OCI-LY7 (cell line): ENCODE measurements at regions not wholly inside any gene's neighbourhood (a gene's known extent, or its start where the extent isn't known, plus 50 kb on each side); places are given as distances from the start of the nearest gene placed in this dataset.

ENCODE experiments used
- BruUV-seq: library from RNA; stranded (reverse); fragments of 400-500 nt; replicated peaks from 2 replicates; lab custom pipeline; 2021; lab: Mats Ljungman, UMichigan
- CTCF ChIA-PET: fragments of 300-600 bp; sonication (Branson Sonifier 250); formaldehyde crosslinking; loops from one replicate; lab custom pipeline; 2022; ENCODE audit warnings: antibody characterized with exemption; ENCODE audit not compliant: unreplicated experiment; lab: Charles Lee
- POLR2A ChIA-PET: fragments of 300-600 bp; sonication (Branson Sonifier 250); formaldehyde crosslinking; loops from one replicate; lab custom pipeline; 2022; ENCODE audit warnings: antibody characterized with exemption; lab: Charles Lee
- DNase-seq: peaks from one replicate; pipeline ENCODE4 v3.0.0-alpha.2; 2015; ENCODE audit warnings: low spot score
- H2AFZ ChIP-seq: fragments of 200-600 bp; sonication (generic), shearing (Covaris generic); 2 replicates; pipeline ENCODE4 v1.6.1; 2014; ENCODE audit warnings: mild to moderate bottlenecking, antibody characterized with exemption, low read length, moderate library complexity
- H3K27ac ChIP-seq: fragments of 200-600 bp; sonication (generic); 2 replicates; pipeline ENCODE4 v1.5.1; 2014; ENCODE audit warnings: mixed run types, low read depth, mild to moderate bottlenecking, moderate library complexity, low read length, inconsistent platforms; ENCODE audit not compliant: poor library complexity, severe bottlenecking
- H3K36me3 ChIP-seq: fragments of 200-600 bp; sonication (generic); 2 replicates; pipeline ENCODE4 v1.6.1; 2014; ENCODE audit warnings: mild to moderate bottlenecking, antibody characterized with exemption, low read length, moderate library complexity, mixed read lengths; ENCODE audit not compliant: insufficient read depth
- H3K4me1 ChIP-seq: fragments of 200-600 bp; sonication (generic); 2 replicates; pipeline ENCODE4 v1.5.1; 2014; ENCODE audit warnings: mild to moderate bottlenecking, low read length; ENCODE audit not compliant: insufficient read depth, poor library complexity, severe bottlenecking
- H3K4me2 ChIP-seq: fragments of 200-600 bp; sonication (generic); 2 replicates; pipeline ENCODE4 v1.6.1; 2014; ENCODE audit warnings: mild to moderate bottlenecking, low read length
- H3K4me3 ChIP-seq: fragments of 200-600 bp; sonication (generic); 2 replicates; pipeline ENCODE4 v1.5.1; 2014; ENCODE audit warnings: mild to moderate bottlenecking, low read depth, low read length; ENCODE audit not compliant: poor library complexity, severe bottlenecking
- H3K79me2 ChIP-seq: fragments of 200-600 bp; sonication (generic); 2 replicates; pipeline ENCODE4 v1.6.1; 2016; ENCODE audit warnings: low read depth, mild to moderate bottlenecking, low read length, moderate library complexity, mixed read lengths; ENCODE audit not compliant: insufficient read depth
- H3K9me2 ChIP-seq: fragments of 200-600 bp; sonication (generic); 2 replicates; pipeline ENCODE4 v1.6.1; 2016; ENCODE audit warnings: mild to moderate bottlenecking, low read length, mixed read lengths; ENCODE audit not compliant: insufficient read depth
- H3K9me3 ChIP-seq: fragments of 200-600 bp; sonication (generic); 2 replicates; pipeline ENCODE4 v1.6.1; 2014; ENCODE audit warnings: mild to moderate bottlenecking, mixed run types, low read length, mixed read lengths
- H4K20me1 ChIP-seq: fragments of 200-600 bp; sonication (generic); 2 replicates; pipeline ENCODE4 v1.6.1; 2014; ENCODE audit warnings: mild to moderate bottlenecking, antibody characterized with exemption, low read length, moderate library complexity, mixed read lengths; ENCODE audit not compliant: insufficient read depth
- EZH2phosphoT487 ChIP-seq: fragments of 200-600 bp; sonication (generic); IDR thresholded peaks from 2 replicates; pipeline ENCODE4 v1.6.1; 2018; ENCODE audit warnings: low read depth, borderline replicate concordance, mild to moderate bottlenecking, mixed run types, antibody characterized with exemption, low read length, moderate library complexity, mixed read lengths
- intact Hi-C: fragments of 100-400 bp; cut with micrococcal nuclease; formaldehyde crosslinking; loops from one replicate; pipeline ENCODE4 v1.10.0; 2022; ENCODE audit not compliant: unreplicated experiment
- TF ChIP-seq, protein P1 (sequence below): fragments of 200-600 bp; sonication (generic); conservative IDR thresholded peaks from 2 replicates; pipeline ENCODE4 v1.5.1; 2014; ENCODE audit warnings: mild to moderate bottlenecking, antibody characterized with exemption, low read length, moderate library complexity, mixed read lengths

DNA sequence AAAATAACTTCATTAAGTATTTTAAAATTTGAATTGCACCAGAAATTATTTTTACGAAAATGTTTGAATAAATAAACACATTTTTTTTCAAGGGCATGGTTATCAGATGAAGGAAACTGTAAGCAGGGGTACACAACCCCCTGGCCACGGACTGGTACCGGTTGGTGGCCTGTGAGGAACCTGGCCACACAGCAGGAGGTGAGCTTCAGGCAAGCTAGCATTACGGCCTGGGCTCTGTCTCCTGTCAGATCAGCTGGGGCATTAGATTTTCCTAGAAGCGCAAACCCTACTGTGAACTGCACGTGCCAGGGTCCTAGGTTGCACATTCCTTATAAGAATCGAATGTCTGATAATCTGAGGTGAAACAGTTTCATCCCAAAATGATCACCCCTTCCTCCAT, 1499.7 kb upstream of the AGA start:
- H3K79me2 ChIP-seq: no peaks in the 10 kb centered on the region
- no peak overlapping the region for H3K4me3 ChIP-seq
- H3K36me3 ChIP-seq: no peaks in the 10 kb centered on the region
- POLR2A ChIA-PET: no interaction called here
- TF ChIP-seq, protein P1, sequence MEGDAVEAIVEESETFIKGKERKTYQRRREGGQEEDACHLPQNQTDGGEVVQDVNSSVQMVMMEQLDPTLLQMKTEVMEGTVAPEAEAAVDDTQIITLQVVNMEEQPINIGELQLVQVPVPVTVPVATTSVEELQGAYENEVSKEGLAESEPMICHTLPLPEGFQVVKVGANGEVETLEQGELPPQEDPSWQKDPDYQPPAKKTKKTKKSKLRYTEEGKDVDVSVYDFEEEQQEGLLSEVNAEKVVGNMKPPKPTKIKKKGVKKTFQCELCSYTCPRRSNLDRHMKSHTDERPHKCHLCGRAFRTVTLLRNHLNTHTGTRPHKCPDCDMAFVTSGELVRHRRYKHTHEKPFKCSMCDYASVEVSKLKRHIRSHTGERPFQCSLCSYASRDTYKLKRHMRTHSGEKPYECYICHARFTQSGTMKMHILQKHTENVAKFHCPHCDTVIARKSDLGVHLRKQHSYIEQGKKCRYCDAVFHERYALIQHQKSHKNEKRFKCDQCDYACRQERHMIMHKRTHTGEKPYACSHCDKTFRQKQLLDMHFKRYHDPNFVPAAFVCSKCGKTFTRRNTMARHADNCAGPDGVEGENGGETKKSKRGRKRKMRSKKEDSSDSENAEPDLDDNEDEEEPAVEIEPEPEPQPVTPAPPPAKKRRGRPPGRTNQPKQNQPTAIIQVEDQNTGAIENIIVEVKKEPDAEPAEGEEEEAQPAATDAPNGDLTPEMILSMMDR: no peak
- TF ChIP-seq EZH2phosphoT487: no peak
- H3K9me2 ChIP-seq: no peaks in the 10 kb centered on the region
- H2AFZ ChIP-seq: no peak overlapping the region
- H3K27ac ChIP-seq: no peak overlapping the region
- intact Hi-C loops: no loop called here
- CTCF ChIA-PET: no interaction called here
- no TSS peak for BruUV-seq
- no peaks in the 10 kb centered on the region for H3K4me1 ChIP-seq
- H3K4me2 ChIP-seq: no peak overlapping the region
- H3K9me3 ChIP-seq: no peaks in the 10 kb centered on the region
- DNase-seq: no peak
- no peaks in the 10 kb centered on the region for H4K20me1 ChIP-seq

DNA sequence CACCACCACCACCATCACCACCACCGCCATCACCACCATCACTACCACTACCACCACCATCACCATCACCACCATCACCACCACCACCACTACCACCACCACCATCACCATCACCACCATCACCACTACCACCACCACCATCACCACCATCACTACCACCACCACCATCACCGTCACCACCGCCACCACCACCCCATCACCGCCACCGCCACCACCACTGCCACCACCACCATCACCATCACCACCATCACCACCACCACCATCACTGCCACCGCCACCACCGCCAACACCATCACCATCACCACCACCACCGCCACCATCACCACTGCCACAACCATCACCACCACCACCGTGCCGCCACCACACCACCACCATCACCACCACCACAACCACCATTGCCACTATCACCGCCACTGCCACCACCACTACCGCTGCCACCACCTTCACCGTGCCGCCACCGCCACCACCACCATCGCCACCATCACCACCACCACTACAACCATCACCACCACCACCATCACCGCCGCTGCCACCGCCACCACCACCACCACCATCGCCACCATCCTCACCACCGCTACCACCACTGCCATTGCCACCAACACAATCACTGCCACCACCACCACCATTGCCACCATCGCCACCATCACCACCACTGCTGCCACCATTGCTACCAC, 1511.3 kb upstream of the AGA start:
- intact Hi-C loops: no loop called here
- H3K9me3 ChIP-seq: 0 out of 2 replicates have a peak, but pooled peaks cover 7% of the 10 kb centered on the region
- no TSS peak for BruUV-seq
- no peak overlapping the region for H3K4me3 ChIP-seq
- no peaks in the 10 kb centered on the region for H3K4me1 ChIP-seq
- POLR2A ChIA-PET: no interaction called here
- no peaks in the 10 kb centered on the region for H4K20me1 ChIP-seq
- no peaks in the 10 kb centered on the region for H3K36me3 ChIP-seq
- H3K79me2 ChIP-seq: no peaks in the 10 kb centered on the region
- H3K9me2 ChIP-seq: no peaks in the 10 kb centered on the region; the same call in 1 of the 2 replicates
- H3K27ac ChIP-seq: no peak overlapping the region
- no peak for DNase-seq
- TF ChIP-seq, protein P1: no peak
- no peak for TF ChIP-seq EZH2phosphoT487
- H2AFZ ChIP-seq: no peak overlapping the region
- H3K4me2 ChIP-seq: no peak overlapping the region
- CTCF ChIA-PET: no interaction called here

DNA sequence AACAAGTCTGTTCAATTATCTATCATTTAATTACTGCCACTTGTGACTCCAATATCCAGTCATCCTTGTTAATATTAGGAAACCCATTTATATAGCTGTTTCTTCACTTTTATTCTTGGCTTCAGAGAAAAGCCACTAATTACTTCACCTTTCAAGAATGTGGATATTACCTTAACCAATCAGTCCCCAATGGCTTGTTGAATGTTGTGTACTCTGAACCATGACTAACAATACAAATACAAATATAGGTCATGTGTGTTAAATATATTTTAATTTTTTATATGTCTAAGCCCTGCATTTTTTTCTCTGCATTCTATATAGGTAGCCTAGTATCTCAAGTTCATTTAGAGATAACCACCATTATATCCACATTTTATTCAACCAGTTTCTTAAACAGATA, 1513.4 kb upstream of the AGA start:
- ChIA-PET POLR2A (interaction anchor here (0.6 kb wide), 1 partner anchor 274 kb away, joined by 3 read pairs; no protein-coding TSS in a partner anchor), CTCF (no interaction called here)
- intact Hi-C loops: no loop called here
- H3K4me3 ChIP-seq: no peak overlapping the region
- no peak for DNase-seq
- H3K9me3 ChIP-seq: 0 out of 2 replicates have a peak, but pooled peaks cover 12% of the 10 kb centered on the region
- H3K79me2 ChIP-seq: no peaks in the 10 kb centered on the region
- no peaks in the 10 kb centered on the region; the same call in 1 of the 2 replicates for H3K9me2 ChIP-seq
- no peaks in the 10 kb centered on the region for H3K4me1 ChIP-seq
- no peak overlapping the region for H3K4me2 ChIP-seq
- BruUV-seq: no TSS peak
- no peaks in the 10 kb centered on the region for H4K20me1 ChIP-seq
- no peaks in the 10 kb centered on the region for H3K36me3 ChIP-seq
- H3K27ac ChIP-seq: no peak overlapping the region
- H2AFZ ChIP-seq: no peak overlapping the region
- TF ChIP-seq, protein P1: no peak
